D721Med (cell line): ENCODE measurements at regions not wholly inside any gene's neighbourhood (a gene's known extent, or its start where the extent isn't known, plus 50 kb on each side); places are given as distances from the start of the nearest gene placed in this dataset.
"Not testable (repeated sequence)": the region's sequence is repeated elsewhere in the genome, so short reads cannot be mapped to it uniquely, and the experiment has no call there.

ENCODE experiments used
- DNase-seq: peaks from one replicate; pipeline ENCODE4 v3.0.0; 2011; ENCODE audit warnings: low spot score; ENCODE audit not compliant: insufficient read length
- FAIRE-seq: peaks from 2 replicates; lab custom pipeline; 2011; peaks lifted over from hg19 to GRCh38; lab: Jason Lieb, UNC
- TF ChIP-seq, protein P1 (sequence below): IDR thresholded peaks from 2 replicates; pipeline ENCODE4 v1.5.1; 2012; ENCODE audit warnings: mild to moderate bottlenecking, control low read depth; ENCODE audit not compliant: insufficient read depth; ENCODE audit errors: missing control alignments

DNA sequence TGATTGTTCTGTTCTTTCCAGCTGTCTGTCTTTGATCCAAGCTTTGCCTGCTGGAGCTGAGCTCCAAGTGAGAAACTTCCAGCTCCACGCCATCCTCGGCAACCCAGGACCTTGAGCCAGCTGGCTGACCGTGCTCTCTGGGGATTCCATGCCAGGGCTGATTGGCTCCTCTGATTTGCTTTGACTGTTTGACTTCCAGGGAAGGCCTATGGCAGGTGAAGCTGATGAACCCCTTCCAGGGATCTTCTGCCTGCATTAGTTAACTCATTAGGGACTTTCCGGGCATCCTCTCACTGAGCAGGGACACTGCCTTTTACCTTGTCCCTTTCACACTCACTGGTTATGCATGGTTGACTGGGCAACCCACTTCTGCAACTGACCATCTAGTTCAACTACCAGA, 406.1 kb downstream of the RPS6KC1 start:
- TF ChIP-seq, protein P1, sequence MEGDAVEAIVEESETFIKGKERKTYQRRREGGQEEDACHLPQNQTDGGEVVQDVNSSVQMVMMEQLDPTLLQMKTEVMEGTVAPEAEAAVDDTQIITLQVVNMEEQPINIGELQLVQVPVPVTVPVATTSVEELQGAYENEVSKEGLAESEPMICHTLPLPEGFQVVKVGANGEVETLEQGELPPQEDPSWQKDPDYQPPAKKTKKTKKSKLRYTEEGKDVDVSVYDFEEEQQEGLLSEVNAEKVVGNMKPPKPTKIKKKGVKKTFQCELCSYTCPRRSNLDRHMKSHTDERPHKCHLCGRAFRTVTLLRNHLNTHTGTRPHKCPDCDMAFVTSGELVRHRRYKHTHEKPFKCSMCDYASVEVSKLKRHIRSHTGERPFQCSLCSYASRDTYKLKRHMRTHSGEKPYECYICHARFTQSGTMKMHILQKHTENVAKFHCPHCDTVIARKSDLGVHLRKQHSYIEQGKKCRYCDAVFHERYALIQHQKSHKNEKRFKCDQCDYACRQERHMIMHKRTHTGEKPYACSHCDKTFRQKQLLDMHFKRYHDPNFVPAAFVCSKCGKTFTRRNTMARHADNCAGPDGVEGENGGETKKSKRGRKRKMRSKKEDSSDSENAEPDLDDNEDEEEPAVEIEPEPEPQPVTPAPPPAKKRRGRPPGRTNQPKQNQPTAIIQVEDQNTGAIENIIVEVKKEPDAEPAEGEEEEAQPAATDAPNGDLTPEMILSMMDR, result no peak
- no peak for DNase-seq
- FAIRE-seq, result no peak

DNA sequence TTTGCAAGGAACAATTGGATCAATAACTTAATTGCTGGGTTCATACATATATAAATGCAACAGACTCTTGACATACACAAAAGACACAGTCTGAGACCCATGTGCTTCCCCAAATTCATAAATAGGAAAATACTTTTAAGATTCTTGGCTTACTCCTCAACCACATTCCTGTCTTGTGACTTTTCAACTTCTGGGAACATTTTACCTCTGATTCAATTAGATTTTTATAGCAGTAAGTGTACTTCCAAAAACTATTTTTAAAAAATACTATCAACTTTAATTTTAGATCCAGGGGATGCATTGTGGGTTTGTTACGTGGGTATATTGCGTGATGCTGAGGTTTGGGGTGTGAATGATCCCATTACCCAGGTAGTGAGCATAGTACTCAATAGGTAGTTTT, 406.7 kb downstream of the RPS6KC1 start:
- FAIRE-seq (no peak), DNase-seq (no peak)
- TF ChIP-seq, protein P1, result no peak

DNA sequence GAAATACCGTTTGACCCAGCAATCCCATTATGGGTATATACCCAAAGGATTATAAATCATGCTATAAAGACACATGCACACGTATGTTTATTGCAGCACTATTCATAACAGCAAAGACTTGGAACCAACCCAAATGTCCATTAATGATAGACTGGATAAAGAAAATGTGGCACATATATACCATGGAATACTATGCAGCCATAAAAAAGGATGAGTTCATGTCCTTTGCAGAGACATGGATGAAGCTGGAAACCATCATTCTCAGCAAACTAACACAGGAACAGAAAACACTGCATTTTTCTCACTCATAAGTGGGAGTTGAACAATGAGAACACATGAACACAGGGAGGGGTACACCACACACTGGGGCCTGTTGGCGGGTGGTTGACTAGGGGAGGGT, 411.3 kb downstream of the RPS6KC1 start:
- FAIRE-seq, DNase-seq: not testable (repeated sequence)

DNA sequence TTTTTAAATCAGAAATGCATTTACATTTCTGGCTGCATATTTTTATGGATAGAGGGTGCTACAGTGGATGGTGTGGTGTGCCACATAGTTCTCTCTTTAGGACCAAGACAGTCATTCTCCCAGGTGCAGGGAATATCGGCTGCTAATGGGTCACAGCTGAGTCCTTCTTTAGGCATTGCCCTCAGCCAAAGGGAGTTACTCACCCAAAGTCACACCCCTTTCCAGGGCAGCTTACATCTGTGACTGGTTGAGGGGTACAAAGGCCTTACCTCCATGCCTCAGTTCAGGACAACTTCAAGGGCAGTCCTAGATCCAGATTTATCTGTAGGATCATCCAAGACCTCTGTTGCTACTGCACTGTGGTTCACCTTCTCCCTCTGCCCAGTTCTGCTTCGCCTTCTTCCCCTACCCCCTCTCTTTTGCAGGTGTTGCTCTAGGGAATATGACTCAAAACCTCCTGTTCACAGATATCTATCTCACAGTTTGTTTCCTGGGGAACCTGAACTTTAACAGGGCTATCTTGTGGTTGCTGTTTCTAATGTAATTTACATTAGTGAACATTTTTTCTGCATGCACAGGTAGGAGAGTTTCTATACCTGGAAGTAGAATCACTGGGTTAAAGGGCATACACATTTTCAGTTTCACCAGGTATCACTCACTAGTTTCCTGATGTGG, 413.9 kb downstream of the RPS6KC1 start:
- DNase-seq (no peak), FAIRE-seq (no peak)
- TF ChIP-seq, protein P1, result no peak

DNA sequence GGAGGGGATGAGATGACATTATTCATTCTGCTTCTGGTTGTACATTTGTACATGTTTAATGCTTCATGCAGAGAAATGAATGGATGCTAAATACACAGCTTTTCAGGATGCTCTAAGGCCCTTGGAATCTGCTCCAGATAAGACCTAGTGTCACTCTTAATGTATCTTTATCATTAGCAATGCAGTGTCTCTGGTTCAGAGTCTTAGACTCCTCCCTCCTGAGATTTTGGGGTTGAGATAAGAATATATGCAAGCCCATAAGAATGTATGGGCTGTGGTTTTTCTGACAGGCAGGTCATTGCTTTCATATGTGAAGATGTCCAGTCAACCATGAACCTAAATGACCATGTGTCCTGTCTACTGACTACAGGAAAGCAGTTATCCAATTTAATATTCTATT, 415.5 kb downstream of the RPS6KC1 start:
- TF ChIP-seq, protein P1, result no peak
- FAIRE-seq (no peak), DNase-seq (no peak)

DNA sequence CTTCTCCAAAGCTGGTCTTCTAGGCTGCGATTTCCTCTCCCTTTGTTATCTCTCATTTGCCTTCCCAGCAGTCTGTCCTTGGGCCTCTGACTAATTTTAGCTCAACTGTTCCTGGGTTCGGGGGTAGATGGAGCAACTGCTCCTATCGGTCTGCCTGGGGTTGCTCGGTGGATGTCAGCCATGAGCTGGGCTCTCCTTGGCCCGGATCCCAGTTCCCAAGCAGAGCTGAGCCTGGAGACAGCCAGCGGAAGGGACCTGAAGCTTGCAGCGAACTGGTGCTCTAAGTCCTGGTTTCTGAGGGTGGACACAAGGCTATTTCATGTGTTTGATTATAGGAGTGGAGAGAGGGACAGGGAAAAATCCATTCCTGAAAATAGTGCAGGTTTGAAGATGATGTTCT, 423.0 kb downstream of the RPS6KC1 start:
- no peak for FAIRE-seq

DNA sequence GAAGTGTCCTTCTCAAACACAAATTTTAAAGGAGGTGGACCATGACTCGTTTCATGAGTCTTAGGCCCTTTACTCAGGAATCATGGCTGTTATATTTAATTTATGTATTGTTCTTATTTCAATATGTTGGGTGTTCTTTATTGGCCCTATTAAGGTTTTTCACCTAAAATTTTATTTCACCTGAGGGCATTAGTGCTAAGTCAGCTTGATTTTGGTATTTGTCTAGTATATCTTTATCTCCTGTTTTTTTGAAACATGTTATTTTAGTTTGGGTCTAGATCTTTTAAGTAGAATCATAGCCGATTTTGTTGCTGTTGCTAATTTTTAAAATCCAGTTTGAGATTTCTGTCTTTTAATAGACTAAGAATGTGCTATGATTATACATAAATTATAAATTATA, 430.4 kb downstream of the RPS6KC1 start:
- TF ChIP-seq, protein P1, result no peak
- DNase-seq (no peak), FAIRE-seq (no peak)

More for the DNA sequence above, 423.0 kb downstream of the RPS6KC1 start:
- TF ChIP-seq, protein P1, result no peak
- no peak for DNase-seq
